GOT3 (cell line): ENCODE measurements at regions not wholly inside any gene's neighbourhood (a gene's known extent, or its start where the extent isn't known, plus 50 kb on each side); places are given as distances from the start of the nearest gene placed in this dataset.
"Not testable (repeated sequence)": the region's sequence is repeated elsewhere in the genome, so short reads cannot be mapped to it uniquely, and the experiment has no call there.

ENCODE experiments used
- DNase-seq: peaks from one replicate; lab custom pipeline; 2025; ENCODE audit warnings: mixed read lengths; lab: John Stamatoyannopoulos, UW

DNA sequence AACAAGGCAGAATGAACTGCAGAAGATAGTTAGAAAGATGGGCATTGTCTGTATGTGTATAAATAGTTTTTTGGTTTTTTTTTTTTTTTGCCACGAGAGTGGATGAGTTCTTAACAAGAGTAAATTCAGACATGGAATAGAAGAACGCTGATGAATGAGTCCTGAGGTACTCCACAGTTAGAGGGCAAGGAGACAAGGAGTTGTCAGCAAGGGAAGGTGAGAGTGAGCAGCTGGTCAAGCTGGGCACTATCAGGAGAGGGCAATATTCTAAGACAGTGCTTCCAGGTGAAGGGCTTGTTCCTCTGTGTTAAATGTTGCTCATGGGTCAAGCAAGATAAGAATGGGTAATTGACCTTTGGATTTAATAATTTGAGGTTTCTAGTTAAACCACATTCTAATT, 138.6 kb upstream of the FAM78B start:
- DNase-seq = no peak

DNA sequence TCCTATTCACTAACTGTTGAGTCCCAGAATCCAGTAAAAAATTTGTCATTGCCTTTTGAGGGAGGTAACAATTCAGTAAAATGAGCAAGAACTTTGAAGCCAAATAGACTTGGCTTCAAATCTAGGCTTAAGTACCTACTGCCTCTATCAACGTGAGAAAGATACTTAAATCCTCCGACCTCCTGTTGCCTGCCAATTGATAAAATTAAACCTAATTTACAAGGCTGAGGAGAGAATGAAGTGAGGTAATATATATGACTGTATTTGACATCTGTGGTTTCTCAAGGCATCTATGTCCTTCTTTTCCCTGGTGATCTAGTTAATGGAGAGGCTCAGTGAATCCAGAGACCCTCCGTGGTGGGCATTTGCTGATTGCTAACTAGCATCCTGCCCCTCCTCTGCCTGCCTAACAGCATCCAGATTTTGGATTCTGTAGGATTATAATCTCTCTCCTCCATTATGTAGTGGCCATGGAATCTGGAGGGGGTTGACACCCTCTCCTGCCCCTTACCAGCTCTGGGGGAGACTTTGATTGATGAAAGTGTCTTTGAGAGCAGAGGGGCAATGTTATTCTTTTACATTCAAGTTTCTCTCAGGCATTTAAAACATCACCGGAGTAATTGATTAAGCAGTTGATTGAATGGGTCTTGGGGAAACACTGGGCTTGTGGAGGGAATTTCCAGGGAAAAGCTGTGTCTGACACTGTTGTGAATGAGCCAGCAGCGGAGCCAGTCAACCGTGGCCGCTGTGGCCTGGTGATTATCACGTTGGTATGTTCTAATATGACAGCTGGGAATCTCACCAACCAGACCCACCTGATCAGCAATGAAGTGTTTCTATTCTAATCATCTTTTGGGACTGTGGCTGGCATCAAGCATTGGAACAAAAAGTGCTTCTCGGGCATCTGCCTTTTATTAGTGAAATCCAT, 140.7 kb upstream of the FAM78B start:
- DNase-seq = no peak

DNA sequence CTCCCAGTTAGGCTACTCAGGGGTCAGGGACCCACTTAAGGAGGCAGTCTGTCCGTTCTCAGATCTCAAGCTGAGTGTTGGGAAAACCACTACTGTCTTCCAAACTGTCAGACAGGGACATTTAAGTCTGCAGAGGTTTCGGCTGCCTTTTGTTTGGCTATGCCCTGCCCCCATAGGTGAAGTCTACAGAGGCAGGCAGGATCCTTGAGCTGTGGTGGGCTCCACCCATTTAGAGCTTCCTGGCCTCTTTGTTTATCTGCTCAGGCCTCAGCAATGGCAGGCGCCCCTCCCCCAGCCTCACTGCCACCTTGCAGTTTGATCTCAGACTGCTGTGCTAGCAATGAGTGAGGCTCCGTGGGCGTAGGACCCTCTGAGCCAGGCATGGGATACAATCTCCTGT, 149.5 kb upstream of the FAM78B start:
- not testable (repeated sequence) for DNase-seq

DNA sequence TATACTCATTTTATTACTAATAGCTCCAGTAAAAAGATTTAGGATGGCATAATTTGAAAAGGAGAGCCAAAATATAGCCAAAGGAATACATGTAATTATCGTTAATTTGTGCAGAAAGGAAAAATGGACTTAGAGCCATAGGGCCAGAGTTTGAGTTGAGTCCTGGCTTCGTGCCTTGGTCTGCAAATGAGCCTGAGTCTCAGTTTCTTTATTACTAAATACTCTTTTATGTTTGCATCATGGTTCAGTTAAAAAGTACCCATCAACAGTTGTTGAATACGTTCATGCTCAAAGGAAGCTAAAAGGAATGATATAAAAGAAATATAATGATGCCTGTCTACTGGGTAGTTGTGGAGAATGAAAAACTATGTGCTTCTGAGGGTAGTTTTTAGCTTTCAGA, 155.7 kb upstream of the FAM78B start:
- no peak for DNase-seq

DNA sequence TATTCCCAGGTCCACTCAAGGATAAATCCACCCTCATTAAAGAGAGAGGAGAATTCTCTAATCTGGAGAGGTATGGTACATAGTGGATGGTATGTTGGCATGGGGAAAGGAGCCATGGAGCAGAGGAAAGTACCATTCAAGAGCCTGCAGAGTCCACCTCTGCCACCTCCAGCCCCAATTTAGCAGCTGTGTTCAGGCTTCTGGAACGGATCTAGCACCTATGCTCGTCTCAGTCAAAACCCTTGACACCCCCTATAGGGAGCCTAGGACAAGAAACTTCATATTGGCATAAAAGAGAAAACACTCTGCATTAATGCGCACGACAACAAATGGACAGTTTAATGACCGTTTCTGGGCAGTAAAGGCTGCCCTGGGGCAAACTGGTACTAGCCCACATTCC, 161.1 kb upstream of the FAM78B start:
- DNase-seq = no peak

DNA sequence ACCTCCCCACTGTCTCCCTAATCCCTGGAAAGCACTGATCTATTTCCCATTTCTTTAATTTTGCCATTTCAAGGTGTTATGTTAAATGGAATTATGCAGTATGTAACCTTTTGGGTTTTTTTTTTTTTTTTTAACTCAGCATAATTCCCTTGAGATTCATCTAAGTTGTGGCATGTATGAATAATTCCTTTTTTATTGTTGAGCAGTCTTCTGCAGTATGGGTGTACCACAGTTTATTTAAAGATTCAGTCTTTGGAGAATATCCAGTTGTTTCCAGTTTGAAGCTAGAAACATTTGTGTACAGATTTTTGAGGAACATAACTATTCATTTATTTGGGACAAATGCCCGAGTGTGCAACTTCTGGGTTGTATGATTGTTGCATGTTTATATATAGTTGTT, 162.2 kb upstream of the FAM78B start:
- no peak for DNase-seq

DNA sequence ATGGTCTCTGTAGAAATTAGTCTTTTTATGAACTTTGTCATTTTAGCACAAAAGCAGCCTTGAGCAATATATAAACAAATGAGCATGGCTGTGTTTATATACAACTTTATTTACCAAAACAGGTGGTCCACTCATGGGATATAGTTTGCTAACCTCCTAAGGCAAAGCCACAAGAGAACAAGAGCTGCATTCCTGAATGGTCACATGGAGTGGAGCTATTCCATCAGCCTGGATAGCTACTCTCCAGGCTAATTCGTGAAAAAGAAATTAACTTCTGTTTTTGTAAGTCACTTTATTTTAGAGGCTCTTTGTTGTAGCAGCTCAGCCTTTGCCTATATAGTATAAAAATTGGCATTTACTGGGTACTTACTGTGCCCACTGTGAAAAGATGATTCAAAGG, 163.3 kb upstream of the FAM78B start:
- no peak for DNase-seq

DNA sequence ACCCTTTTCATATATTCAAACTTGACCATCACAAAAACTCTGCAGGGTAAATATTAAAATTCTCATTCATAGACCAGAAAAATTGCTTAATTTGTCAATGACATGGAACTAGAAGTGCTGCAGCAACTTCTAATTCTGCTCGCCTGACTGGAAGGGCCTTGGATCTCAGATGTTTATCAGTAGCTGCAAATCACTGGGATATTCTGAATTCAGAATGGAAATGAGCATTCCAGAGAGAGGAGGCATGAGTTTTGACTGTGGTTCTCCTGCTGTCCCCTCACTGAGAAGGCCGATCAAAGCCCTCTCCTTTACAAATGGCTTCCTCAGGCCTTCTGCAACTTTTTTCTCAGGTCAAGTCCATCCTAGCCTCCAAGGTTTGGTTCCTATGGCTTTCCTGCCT, 171.3 kb upstream of the FAM78B start:
- no peak for DNase-seq

DNA sequence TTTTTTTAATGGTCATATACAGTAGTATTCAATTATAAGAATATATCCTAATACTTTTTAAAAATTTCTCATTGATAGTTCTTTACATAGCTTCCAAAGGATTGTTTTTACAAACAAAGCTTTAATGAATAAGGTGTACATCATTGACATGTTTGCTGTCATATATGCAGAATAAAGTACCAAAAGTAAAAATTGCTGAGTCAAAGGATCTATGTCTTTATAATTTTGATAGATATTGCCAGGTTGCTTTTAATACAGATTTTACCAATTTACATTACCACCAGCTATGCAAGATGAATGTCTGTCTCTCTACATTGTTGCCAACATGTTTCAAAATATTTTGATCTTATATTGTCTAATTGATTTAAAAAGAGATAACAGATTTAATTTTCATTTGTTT, 173.9 kb upstream of the FAM78B start:
- DNase-seq = no peak

DNA sequence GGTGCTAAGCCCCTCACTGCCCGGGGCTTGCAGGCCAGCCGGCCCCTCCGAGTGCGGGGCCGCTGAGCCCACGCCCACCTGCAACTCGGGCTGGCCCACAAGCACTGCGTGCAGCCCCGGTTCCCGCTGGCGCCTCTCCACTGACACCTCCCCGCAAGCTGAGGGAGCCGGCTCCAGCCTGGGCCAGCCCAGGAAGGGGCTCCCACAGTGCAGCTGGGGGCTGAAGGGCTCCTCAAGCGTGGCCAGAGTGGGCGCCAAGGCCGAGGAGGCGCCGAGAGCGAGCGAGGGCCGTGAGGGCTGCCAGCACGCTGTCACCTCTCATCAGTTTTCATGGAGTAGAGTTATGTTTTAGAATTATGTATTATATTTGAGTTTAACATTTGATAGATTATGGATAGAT, 176.5 kb upstream of the FAM78B start:
- no peak for DNase-seq

DNA sequence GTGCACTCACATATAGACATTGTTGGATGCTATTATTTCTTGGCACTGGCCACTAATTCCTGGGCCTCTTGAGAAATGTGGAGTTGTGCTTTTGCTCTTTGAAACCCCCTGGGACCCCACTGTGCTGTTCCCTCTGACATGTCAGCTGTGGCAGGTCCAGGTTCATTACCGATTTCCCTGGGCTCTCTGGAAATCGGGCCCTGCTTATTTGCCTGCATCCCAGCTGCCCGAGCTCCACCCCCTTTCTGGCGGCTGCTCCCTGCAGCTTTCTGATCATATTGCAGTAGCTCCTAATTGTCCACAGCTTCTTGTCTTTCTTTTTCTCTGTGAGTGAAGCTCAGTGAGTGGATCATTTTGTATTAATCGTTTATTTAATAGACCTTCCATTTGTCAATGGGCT, 183.7 kb upstream of the FAM78B start:
- no peak for DNase-seq

DNA sequence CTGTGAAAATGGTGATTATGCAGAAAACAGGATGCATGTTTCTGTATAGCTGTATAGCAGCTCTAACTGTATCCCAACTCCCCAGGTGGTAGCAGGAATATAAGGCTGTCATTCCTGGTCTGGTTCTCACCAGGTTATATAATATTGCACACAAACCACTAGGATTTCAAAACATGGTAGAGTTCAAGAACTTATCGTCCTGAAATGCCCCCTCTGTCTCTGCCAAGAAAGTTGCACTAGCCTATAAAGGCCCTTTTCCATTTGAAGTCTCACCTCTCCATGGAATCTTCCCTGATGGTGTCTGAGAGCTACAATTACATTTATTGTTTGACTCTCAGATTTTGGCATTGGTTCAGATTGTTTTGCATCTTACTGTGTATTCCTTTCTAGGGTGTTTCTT, 184.9 kb upstream of the FAM78B start:
- no peak for DNase-seq

DNA sequence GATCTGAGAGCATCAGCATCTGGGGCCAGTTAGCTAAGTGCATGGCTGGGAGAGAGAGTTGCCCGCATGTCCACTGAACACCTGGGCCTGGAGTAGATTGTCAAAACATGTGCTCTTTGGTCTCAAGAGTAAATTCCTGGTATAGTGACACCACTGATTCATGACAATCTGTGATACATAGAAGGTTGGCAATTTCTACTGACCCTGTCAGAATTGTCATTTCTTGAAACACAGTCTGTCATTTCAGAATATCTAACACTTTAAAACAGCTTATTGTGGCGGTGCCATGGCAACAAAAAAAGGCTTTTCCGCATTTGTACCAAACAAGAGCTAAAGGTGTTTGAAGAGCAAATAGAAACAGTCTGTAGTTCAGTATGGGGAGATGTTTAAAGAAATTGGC, 186.4 kb upstream of the FAM78B start:
- no peak for DNase-seq

DNA sequence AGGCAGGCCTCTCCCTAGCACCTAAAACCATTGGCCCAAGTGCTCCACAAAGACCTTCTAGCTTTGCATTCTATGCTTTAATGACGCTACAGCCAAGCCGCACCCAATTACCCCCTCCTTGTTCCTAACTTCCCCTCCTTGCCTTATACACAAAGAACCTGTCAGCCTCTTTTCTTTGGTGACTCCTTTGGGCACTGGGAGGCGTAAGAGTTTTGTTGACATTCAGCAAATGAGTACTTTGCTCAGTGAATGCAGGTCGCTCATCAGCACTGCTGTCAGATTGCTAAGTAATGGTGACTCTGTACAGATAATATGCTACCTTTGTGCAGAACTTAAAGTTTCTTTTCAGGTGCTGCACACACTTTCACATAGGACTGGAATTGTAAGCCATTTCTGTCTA, 187.6 kb upstream of the FAM78B start:
- no peak for DNase-seq

DNA sequence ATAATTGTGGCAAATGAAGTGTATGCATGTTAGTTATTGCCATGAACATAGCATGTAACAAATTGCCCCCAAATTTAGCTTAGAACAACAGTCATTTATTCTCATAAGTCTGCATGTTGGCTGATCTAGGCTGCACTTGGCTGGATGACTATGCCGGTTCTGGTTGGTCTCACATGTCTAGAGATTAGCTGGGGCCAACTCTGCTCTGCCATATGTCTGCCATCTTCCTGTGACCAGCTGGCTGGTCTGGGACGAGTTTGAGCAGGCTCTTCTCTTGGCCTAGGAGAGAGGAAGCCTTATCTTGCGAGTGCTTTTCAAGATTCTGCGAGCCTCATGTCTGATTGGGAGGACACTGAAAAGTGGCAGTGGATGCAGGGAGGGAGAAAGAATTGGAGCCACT, 198.3 kb upstream of the FAM78B start:
- DNase-seq = no peak

DNA sequence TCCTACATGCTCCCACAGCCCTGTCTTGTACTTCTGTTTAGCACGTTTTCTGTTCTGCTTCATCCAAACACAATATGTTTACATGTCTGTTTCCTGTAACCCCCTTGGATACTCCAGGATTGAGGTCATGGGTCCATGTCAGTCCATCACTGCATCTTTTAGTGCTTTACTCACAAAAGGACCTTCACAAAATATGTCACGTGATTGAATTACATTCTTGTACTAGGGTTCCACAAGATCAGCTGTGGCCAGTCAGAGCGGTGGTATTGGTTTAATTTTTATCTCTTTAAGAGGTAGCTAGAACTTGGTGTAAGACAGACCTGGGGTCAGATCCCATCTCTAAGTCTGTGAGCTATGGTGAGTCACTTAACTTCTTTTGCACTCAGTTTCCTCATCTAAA, 201.2 kb upstream of the FAM78B start:
- DNase-seq = no peak

DNA sequence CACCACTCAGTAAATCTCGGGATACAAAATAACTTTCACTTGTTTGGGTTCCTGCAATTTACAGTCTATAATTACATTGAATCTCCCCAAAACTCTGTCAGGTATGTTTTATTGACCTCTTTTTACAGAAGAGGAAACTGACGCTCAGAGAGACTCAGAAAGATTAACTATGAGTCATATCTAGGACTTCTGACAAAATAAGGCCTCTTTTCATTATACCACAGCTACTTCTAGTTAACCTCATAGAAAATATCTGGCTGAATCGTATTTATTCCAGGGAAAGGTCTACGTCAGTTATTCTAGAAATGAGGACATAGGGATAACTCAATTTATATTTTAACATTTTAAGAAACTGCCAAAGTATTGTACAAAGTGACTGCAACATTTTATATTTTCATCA, 211.1 kb upstream of the FAM78B start:
- no peak for DNase-seq

DNA sequence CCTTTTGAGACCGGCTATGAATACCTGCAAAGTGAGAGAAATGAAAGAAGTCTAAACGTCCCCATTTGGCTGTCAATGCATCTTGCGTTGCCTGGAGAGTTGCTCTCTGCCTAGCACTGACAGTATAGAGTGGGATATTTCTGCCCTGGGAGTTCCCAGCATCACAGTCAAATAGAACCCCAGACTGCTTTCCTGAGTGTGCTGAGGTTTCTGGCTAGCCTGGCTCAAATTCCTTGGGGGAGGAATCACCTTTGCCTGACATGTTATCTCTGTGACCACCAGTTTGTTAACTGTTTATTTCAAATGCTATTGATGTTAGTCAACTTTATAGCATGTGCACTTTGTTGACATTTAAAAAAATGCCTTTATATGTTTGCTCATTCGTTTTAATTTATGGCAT, 212.0 kb upstream of the FAM78B start:
- DNase-seq = no peak

DNA sequence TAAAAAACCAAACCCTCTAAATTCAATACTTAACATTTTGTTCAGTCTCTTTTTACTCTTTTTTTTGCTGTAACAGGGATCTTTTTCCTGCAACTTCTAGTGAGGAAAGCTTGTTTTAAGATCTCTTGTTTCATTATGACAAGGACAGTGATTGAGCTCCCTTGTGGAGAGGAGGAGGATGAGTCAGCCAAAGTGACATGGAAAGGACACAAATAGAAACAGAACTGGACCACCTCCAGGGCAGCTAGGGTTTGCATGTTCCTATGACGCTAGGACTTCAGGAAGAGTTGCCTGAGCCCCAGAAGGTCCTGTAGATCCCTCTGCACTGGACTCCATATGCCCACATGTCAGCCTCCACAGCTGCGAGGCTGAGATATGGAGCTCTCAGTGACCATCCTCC, 212.6 kb upstream of the FAM78B start:
- no peak for DNase-seq

DNA sequence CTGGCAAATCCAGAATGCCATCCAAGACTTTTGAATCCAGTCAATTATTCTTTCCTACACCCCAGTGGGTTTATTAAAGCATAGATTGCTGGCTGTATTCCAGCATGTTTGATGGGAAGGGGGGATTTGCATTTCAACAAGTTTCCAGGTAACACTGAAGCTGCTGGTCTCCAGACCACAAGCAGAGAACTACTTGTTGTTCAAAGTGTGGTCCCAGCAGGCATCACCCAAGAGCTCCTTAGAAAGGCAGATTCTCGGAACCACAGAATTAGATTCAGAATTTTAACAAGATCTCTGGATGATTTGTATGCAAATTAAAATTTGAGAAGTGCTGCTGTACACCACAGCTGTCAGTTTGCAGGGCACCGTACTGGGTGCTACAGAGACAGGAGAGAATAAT, 216.3 kb upstream of the FAM78B start:
- DNase-seq = no peak

DNA sequence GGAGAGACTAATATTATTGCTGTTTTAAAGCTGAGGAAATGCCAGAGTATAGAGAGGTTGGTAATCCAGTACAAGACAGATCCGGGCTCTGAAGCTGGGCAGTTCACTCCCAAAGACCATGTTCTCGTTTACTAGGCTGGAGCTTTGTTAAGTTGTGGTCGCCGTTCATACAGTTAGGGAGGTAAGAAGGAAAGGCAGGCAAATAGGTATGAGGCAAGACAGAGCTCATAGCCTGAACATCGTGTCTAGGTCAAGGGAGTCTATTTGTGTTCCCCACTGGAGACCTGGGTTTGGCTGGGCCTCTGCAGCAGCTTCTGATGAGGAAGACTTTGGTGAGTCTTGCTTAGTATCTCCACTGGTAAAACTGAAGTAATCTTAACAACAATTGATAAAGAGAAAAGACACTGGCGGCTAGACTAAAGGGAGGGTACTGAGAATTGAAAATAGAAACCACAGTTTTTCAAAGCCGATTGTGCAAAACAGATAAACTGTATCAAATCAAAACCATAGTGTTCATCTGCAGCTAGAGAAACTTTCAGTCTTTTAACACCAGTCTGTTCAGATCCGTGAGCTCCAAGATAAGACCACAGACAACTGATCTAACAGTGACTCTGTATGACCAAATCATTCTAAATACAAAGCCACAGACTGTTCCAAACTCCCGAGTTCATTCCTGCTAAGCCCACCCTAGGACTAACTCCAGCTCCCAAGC, 217.0 kb upstream of the FAM78B start:
- no peak for DNase-seq

DNA sequence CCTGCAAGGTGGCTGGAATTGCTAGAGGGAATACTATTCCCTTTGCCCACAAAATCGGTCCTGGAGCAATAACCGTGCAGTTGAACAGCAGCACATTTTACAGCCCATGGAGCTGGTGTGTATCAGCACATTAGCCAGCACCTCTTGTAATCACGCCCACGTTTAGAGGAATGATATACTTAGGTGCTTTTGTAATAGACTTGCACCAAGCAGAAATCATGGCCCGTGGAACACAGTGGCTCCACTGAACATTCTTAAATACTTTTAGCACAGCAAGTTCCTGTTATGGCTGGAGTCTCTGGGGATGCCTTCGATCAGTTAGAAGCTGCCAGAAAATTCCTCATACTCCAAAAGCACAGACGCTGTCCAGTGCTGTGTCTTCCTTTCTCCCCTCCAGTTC, 218.1 kb upstream of the FAM78B start:
- no peak for DNase-seq

DNA sequence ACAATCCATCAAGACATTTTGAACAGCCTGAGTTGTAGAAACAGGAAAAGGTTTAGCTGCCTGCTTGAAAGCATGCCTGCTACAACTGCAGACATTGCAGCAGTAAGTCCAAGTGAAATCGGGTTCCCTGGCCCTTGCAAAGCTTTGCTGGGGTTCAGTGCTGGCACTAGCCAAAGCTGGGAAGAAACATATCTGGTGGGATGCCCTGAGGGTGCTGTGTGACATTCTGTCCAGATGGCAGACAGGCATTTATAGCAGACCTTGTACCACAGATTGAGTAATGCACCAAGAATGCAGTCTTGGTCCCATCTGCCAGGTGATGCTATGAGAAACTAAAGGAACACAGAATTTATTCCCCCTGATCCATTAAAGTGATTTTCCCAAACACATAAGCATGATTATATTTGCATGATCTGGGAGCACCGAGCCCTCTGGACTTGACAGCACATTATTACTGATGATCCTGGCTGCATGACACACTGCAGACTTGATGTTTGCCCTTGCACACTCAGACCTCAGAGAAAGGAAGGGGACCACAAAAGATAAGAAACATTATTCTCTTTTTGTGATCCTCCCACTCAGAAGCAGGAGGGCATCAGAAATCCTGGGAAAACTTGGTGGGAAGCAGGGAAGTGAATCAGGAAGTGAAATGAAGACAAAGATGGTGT, 223.7 kb upstream of the FAM78B start:
- no peak for DNase-seq
